ENCODE measurements at regions not wholly inside any gene's neighbourhood (a gene's known extent, or its start where the extent isn't known, plus 50 kb on each side); places are given as distances from the start of the nearest gene placed in this dataset.

GRCh38 chr12:98416845-98417244 is 98.5 kb upstream of the TMPO start:
- Histone ChIP-seq H3K36me3 (no peaks in the 10 kb centered on the region), H3K4me3 (no peak overlapping the region), H3K9me3 (no peaks in the 10 kb centered on the region), H3K27me3 (no peaks in the 10 kb centered on the region), H3K27ac (peak overlapping the region in 1 of 10 donors; percentile 23), H3K4me1 (peaks cover 0 to 32% (median 23%) of the 10 kb centered on the region in 9 donors)
- DNase-seq (no peak), ATAC-seq (peak in 3 of 8 donors; percentile 27 to 34 (median 28))
- 59 to 62% methylated on average over 4 of the region's 4 CpGs for WGBS, 2 donors
- intact Hi-C loops (cut with DNase I) = loop anchor here in 2 of 10 donors (5.0 to 10.0 kb wide), 2 partner anchors 228 to 235 kb away; partner anchors contain the start of genes APAF1 (in 1 of the 2) and IKBIP (in 1 of the 2)
- TF ChIP-seq CTCF (IDR thresholded peaks at IDR 0.05) = peak in 6 of 9 donors; percentile 21 to 37 (median 30)

- Histone ChIP-seq H3K36me3 (no peaks in the 10 kb centered on the region), H3K9me3 (no peaks in the 10 kb centered on the region), H3K4me3 (no peak overlapping the region), H3K4me1 (peaks cover 0 to 32% (median 23%) of the 10 kb centered on the region in 9 donors), H3K27me3 (no peaks in the 10 kb centered on the region), H3K27ac (peak overlapping the region in 1 of 10 donors; percentile 23)
- WGBS, 2 donors = 87 to 90% methylated on average over 2 of the region's 2 CpGs
- TF ChIP-seq CTCF (IDR thresholded peaks at IDR 0.05) = no peak
- ATAC-seq (peak in 1 of 8 donors; percentile 18), DNase-seq (no peak)
- intact Hi-C loops (cut with DNase I) = loop anchor here in 2 of 10 donors (5.0 to 10.0 kb wide), 2 partner anchors 228 to 235 kb away; partner anchors contain the start of genes APAF1 (in 1 of the 2) and IKBIP (in 1 of the 2)
These were observed 98.1 kb upstream of the TMPO start for GRCh38 chr12:98417266-98417665.

GRCh38 chr12:98418357-98419075 is 96.9 kb upstream of the TMPO start:
- Histone ChIP-seq H3K4me1 (peaks cover 0 to 32% (median 23%) of the 10 kb centered on the region in 9 donors), H3K4me3 (no peak overlapping the region), H3K27ac (peak overlapping the region in 8 of 10 donors; percentile 2 to 72 (median 46)), H3K27me3 (no peaks in the 10 kb centered on the region), H3K9me3 (no peaks in the 10 kb centered on the region), H3K36me3 (no peaks in the 10 kb centered on the region)
- ATAC-seq = peak; percentile 70 to 87 (median 82)
- intact Hi-C loops (cut with DNase I) = loop anchor here in 2 of 10 donors (5.0 to 10.0 kb wide), 2 partner anchors 226 to 234 kb away; partner anchors contain the start of genes APAF1 (in 1 of the 2) and IKBIP (in 1 of the 2)
- 22 to 24% methylated on average over 7 of the region's 7 CpGs for WGBS, 2 donors
- peak; percentile 75 to 78 for DNase-seq
- TF ChIP-seq CTCF (IDR thresholded peaks at IDR 0.05) = no peak

- no peak for DNase-seq
- WGBS, 2 donors = 72 to 74% methylated on average over 9 of the region's 9 CpGs
- Histone ChIP-seq H3K9me3 (no peaks in the 10 kb centered on the region), H3K4me1 (peaks cover 0 to 32% (median 23%) of the 10 kb centered on the region in 9 donors), H3K27ac (peak overlapping the region in 4 of 10 donors; percentile 50 to 72 (median 60)), H3K4me3 (no peak overlapping the region), H3K27me3 (no peaks in the 10 kb centered on the region), H3K36me3 (no peaks in the 10 kb centered on the region)
- TF ChIP-seq CTCF (IDR thresholded peaks at IDR 0.05) = no peak
- intact Hi-C loops (cut with DNase I) = loop anchor here in 2 of 10 donors (5.0 to 10.0 kb wide), 2 partner anchors 226 to 233 kb away; partner anchors contain the start of genes APAF1 (in 1 of the 2) and IKBIP (in 1 of the 2)
- ATAC-seq = no peak
These were observed 96.2 kb upstream of the TMPO start for GRCh38 chr12:98419081-98419794.

Data from heart right ventricle (tissue), 16 donors.